ENCODE measurements at regions not wholly inside any gene's neighbourhood (a gene's known extent, or its start where the extent isn't known, plus 50 kb on each side); places are given as distances from the start of the nearest gene placed in this dataset.

GRCh38 chr10:36676756-36677430 lies 448.5 kb upstream of the ANKRD30A start:
- peaks cover 4% of the 10 kb centered on the region for H3K9me3 Mint-ChIP-seq
- no peaks in the 10 kb centered on the region for H3K27me3 Mint-ChIP-seq
- H3K4me1 Mint-ChIP-seq = no peaks in the 10 kb centered on the region
- no peak overlapping the region for H3K4me3 Mint-ChIP-seq
- H3K27ac Mint-ChIP-seq = no peak overlapping the region
- CTCF ChIA-PET = no interaction called here
- H3K36me3 Mint-ChIP-seq = no peaks in the 10 kb centered on the region
- no peak for DNase-seq

DNA sequence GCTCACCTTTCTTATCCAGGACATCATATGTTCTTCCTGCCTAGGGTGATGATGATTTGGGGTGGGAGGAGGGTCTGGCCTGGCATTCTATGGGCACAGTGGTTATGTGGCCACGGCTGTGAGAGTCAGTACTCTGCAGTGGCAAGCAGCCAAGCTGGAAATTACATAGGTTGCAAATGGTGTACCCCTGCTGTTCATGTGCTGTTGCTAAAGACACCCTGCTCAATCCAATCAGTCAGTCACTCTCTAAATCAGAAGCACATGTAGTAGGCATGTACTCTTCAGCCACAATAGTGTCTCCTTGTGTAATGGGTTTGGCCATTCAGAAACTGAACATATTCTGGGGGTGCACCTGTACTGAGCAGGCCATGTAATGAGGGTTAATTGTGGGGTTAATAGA lies 449.1 kb upstream of the ANKRD30A start:
- Mint-ChIP-seq H3K27ac (no peak overlapping the region), H3K9me3 (peaks cover 5% of the 10 kb centered on the region), H3K36me3 (no peaks in the 10 kb centered on the region), H3K4me1 (no peaks in the 10 kb centered on the region), H3K4me3 (no peak overlapping the region), H3K27me3 (no peaks in the 10 kb centered on the region)
- CTCF ChIA-PET = no interaction called here
- DNase-seq = no peak

- Mint-ChIP-seq H3K36me3 (no peaks in the 10 kb centered on the region), H3K4me3 (no peak overlapping the region), H3K9me3 (peaks cover 5% of the 10 kb centered on the region), H3K4me1 (no peaks in the 10 kb centered on the region), H3K27me3 (no peaks in the 10 kb centered on the region), H3K27ac (no peak overlapping the region)
- CTCF ChIA-PET = no interaction called here
- no peak for DNase-seq
Measured at GRCh38 chr10:36675458-36675880, 449.9 kb upstream of the ANKRD30A start.

GRCh38 chr10:36671607-36672006 lies 453.8 kb upstream of the ANKRD30A start:
- CTCF ChIA-PET = no interaction called here
- DNase-seq = no peak
- Mint-ChIP-seq H3K9me3 (peaks cover 11% of the 10 kb centered on the region), H3K4me3 (no peak overlapping the region), H3K4me1 (no peaks in the 10 kb centered on the region), H3K27ac (no peak overlapping the region), H3K36me3 (no peaks in the 10 kb centered on the region), H3K27me3 (no peaks in the 10 kb centered on the region)

DNA sequence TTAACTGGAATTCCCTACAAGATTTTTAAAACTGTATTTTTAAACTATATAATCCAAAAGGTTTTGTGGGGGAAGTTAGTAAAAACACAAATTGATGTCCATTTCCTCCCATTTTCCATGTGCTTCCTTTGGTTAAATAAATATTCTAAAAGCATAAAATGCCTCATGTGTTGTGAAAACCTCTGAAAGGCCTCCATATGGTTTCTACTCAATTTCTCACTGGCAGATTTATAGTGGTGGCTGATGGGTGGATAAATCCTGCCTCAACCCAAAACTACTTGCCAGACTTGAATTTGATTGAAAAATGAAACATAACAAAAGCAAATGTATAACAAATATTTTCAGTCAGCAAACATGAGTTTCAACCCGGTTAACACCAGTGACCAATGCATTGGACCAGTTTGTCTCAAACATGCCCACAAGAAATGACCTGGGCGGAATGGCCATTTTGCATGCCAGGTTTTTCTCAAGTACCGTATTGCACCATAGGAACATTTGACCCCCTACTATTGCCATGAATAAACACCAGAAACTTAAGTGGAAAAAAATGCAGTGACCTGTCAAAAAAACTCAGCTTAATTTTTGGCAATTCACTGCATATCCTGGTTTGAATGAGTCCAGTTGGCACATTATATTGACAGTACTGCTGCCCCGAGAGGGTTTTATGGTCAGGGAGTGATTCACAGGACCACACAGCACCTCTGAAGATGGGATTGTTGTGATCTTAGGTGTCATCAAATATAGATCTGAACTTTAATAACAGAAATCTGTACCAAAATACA lies 454.6 kb upstream of the ANKRD30A start:
- Mint-ChIP-seq H3K36me3 (no peaks in the 10 kb centered on the region), H3K4me1 (no peaks in the 10 kb centered on the region), H3K4me3 (no peak overlapping the region), H3K27me3 (no peaks in the 10 kb centered on the region), H3K27ac (no peak overlapping the region), H3K9me3 (peaks cover 9% of the 10 kb centered on the region)
- no peak for DNase-seq
- CTCF ChIA-PET = no interaction called here

GRCh38 chr10:36669615-36670352 lies 455.6 kb upstream of the ANKRD30A start:
- Mint-ChIP-seq H3K36me3 (no peaks in the 10 kb centered on the region), H3K4me3 (no peak overlapping the region), H3K9me3 (peaks cover 11% of the 10 kb centered on the region), H3K4me1 (no peaks in the 10 kb centered on the region), H3K27me3 (no peaks in the 10 kb centered on the region), H3K27ac (no peak overlapping the region)
- no peak for DNase-seq
- CTCF ChIA-PET = no interaction called here

GRCh38 chr10:36666451-36666850 lies 458.9 kb upstream of the ANKRD30A start:
- H3K27me3 Mint-ChIP-seq = no peaks in the 10 kb centered on the region
- peaks cover 26% of the 10 kb centered on the region for H3K9me3 Mint-ChIP-seq
- DNase-seq = no peak
- no peak overlapping the region for H3K4me3 Mint-ChIP-seq
- CTCF ChIA-PET = no interaction called here
- H3K4me1 Mint-ChIP-seq = no peaks in the 10 kb centered on the region
- no peak overlapping the region for H3K27ac Mint-ChIP-seq
- no peaks in the 10 kb centered on the region for H3K36me3 Mint-ChIP-seq

GRCh38 chr10:36662571-36662970 lies 462.8 kb upstream of the ANKRD30A start:
- Mint-ChIP-seq H3K27me3 (no peaks in the 10 kb centered on the region), H3K9me3 (peaks cover 30% of the 10 kb centered on the region), H3K36me3 (no peaks in the 10 kb centered on the region), H3K4me3 (no peak overlapping the region), H3K4me1 (no peaks in the 10 kb centered on the region), H3K27ac (no peak overlapping the region)
- no peak for DNase-seq
- CTCF ChIA-PET = no interaction called here

GRCh38 chr10:36650274-36650673 lies 475.1 kb upstream of the ANKRD30A start:
- CTCF ChIA-PET = no interaction called here
- H3K4me1 Mint-ChIP-seq = no peaks in the 10 kb centered on the region
- no peaks in the 10 kb centered on the region for H3K27me3 Mint-ChIP-seq
- no peaks in the 10 kb centered on the region for H3K36me3 Mint-ChIP-seq
- no peak overlapping the region for H3K27ac Mint-ChIP-seq
- DNase-seq = no peak
- no peak overlapping the region for H3K4me3 Mint-ChIP-seq
- H3K9me3 Mint-ChIP-seq = peaks cover 11% of the 10 kb centered on the region

- Mint-ChIP-seq H3K27ac (no peak overlapping the region), H3K4me3 (no peak overlapping the region), H3K27me3 (no peaks in the 10 kb centered on the region), H3K36me3 (no peaks in the 10 kb centered on the region), H3K9me3 (peaks cover 10% of the 10 kb centered on the region), H3K4me1 (no peaks in the 10 kb centered on the region)
- CTCF ChIA-PET = no interaction called here
- no peak for DNase-seq
Measured at GRCh38 chr10:36647540-36647939, 477.9 kb upstream of the ANKRD30A start.

DNA sequence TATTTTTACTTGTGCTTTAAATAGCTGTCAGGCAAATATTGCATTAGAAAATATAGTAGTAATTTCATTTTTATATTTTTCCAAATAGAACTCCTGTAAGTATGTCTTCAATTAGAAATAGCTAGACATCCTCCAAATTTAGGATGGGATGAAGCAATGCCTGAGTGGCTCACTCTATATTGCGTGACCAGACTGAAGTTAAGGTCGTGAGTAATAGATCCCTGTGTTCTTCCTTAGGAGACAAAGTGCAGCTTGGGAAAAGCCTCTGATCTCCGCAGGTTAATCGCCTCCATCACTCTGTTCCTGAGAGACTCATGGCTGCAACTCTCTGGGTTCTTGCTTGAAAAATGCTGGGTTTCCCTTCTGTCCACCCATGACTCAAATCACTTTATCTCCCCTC lies 484.8 kb upstream of the ANKRD30A start:
- CTCF ChIA-PET = no interaction called here
- H3K9me3 Mint-ChIP-seq = peaks cover 13% of the 10 kb centered on the region
- no peaks in the 10 kb centered on the region for H3K36me3 Mint-ChIP-seq
- H3K27me3 Mint-ChIP-seq = no peaks in the 10 kb centered on the region
- no peak overlapping the region for H3K27ac Mint-ChIP-seq
- no peak overlapping the region for H3K4me3 Mint-ChIP-seq
- DNase-seq = no peak
- no peaks in the 10 kb centered on the region for H3K4me1 Mint-ChIP-seq

GRCh38 chr10:36638462-36639155 lies 486.8 kb upstream of the ANKRD30A start:
- no peaks in the 10 kb centered on the region for H3K27me3 Mint-ChIP-seq
- no peak for DNase-seq
- no peak overlapping the region for H3K27ac Mint-ChIP-seq
- no peak overlapping the region for H3K4me3 Mint-ChIP-seq
- H3K9me3 Mint-ChIP-seq = peaks cover 13% of the 10 kb centered on the region
- no peaks in the 10 kb centered on the region for H3K4me1 Mint-ChIP-seq
- CTCF ChIA-PET = no interaction called here
- H3K36me3 Mint-ChIP-seq = no peaks in the 10 kb centered on the region

- H3K4me3 Mint-ChIP-seq = no peak overlapping the region
- no peak overlapping the region for H3K27ac Mint-ChIP-seq
- H3K27me3 Mint-ChIP-seq = no peaks in the 10 kb centered on the region
- no peak for DNase-seq
- H3K9me3 Mint-ChIP-seq = peaks cover 14% of the 10 kb centered on the region
- CTCF ChIA-PET = no interaction called here
- H3K36me3 Mint-ChIP-seq = no peaks in the 10 kb centered on the region
- H3K4me1 Mint-ChIP-seq = no peaks in the 10 kb centered on the region
Measured at GRCh38 chr10:36636879-36637278, 488.5 kb upstream of the ANKRD30A start.

DNA sequence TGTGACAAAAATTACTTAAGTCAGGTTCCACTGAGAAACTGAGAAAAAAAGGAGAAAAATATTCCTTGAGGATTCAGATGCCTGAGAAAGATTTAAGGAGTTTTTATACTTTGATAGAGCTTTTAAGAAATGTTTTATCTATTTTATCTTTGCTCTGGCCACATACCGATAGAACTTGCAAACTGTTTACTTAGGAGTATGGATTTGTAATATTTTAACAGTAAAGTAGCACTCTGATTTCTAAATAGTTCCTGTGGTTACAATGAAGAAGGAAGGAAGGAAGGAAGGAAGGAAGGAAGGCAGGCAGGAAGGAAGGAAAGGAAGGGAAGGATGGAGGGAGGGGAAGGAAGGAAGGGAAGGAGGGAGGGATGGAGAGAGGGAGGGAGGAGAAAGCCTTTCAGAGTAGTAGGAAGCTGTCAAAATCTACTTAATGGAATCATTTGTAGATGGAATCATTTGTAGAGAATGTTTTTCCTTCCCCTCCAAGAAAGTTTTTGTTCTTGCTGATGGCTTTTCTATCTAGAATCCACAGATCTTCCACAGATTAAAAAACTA lies 489.0 kb upstream of the ANKRD30A start:
- Mint-ChIP-seq H3K4me1 (no peaks in the 10 kb centered on the region), H3K36me3 (no peaks in the 10 kb centered on the region), H3K4me3 (no peak overlapping the region), H3K27me3 (no peaks in the 10 kb centered on the region), H3K27ac (no peak overlapping the region), H3K9me3 (peaks cover 12% of the 10 kb centered on the region)
- DNase-seq = no peak
- CTCF ChIA-PET = no interaction called here

Data from activated naive CD4-positive, alpha-beta T cell treated with anti-CD3 and anti-CD28 coated beads, Interleukin-2, amount 10 ng/mL, durations not matched to agents 7 days and 5 days (primary cell).